ENCODE measurements at regions not wholly inside any gene's neighbourhood (a gene's known extent, or its start where the extent isn't known, plus 50 kb on each side); places are given as distances from the start of the nearest gene placed in this dataset.

GRCh38 chr2:95700519-95700918, 108.7 kb downstream of the TRIM43 start:
- TF ChIP-seq EZH2 (IDR thresholded peaks at IDR 0.05; ENCODE audit: low read depth, low read length, severe bottlenecking) (no peak), POLR2AphosphoS5 (IDR thresholded peaks at IDR 0.05; ENCODE audit: low read depth, low read length) (no peak), CTCF (IDR thresholded peaks at IDR 0.05; ENCODE audit: control extremely low read depth in 1 of 3, insufficient read depth in 1 of 3, low read depth in 1 of 3, low read length in 3 of 3) (no peak), USF2 (IDR thresholded peaks at IDR 0.05; ENCODE audit: low read length) (no peak), ZNF274 (IDR thresholded peaks at IDR 0.05; ENCODE audit: borderline replicate concordance, extremely low read depth, low read length) (no peak), MAX (IDR thresholded peaks at IDR 0.05) (no peak), KDM1A (IDR thresholded peaks at IDR 0.05; ENCODE audit: borderline replicate concordance, low read length) (no peak), ATF3 (IDR thresholded peaks at IDR 0.05; ENCODE audit: insufficient read depth, low read depth, low read length) (no peak), CHD1 (IDR thresholded peaks at IDR 0.05; ENCODE audit: low read depth, low read length) (no peak), TEAD4 (IDR thresholded peaks at IDR 0.05; ENCODE audit: low read depth, low read length) (no peak), POLR2A (IDR thresholded peaks at IDR 0.05; ENCODE audit: control extremely low read depth in 1 of 2, low read depth in 2 of 2, low read length in 2 of 2) (no peak)

Data from H1 (cell line).